GM12891 (cell line): ENCODE measurements at regions not wholly inside any gene's neighbourhood (a gene's known extent, or its start where the extent isn't known, plus 50 kb on each side); places are given as distances from the start of the nearest gene placed in this dataset.

Experiments used
- PAX5 ChIP-seq: IDR thresholded peaks from 2 replicates; pipeline ENCODE4 v1.6.1; 2011; ENCODE audit warnings: low read length, moderate library complexity, mild to moderate bottlenecking; ENCODE audit not compliant: insufficient read depth, severe bottlenecking
- POLR2A ChIP-seq: IDR thresholded peaks from 2 replicates; pipeline ENCODE4 v1.6.1; 2011; ENCODE audit warnings: low read depth, low read length, control low read depth
- POLR2AphosphoS5 ChIP-seq: IDR thresholded peaks from 2 replicates; pipeline ENCODE4 v1.6.1; 2011; ENCODE audit warnings: low read depth, low read length, control low read depth
- POU2F2 ChIP-seq: IDR thresholded peaks from 2 replicates; pipeline ENCODE4 v1.6.1; 2011; ENCODE audit warnings: low read depth, mild to moderate bottlenecking, control low read depth, low read length, moderate library complexity
- SPI1 ChIP-seq: IDR thresholded peaks from 2 replicates; pipeline ENCODE4 v1.6.1; 2011; ENCODE audit warnings: low read depth, low read length, control low read depth
- TAF1 ChIP-seq: IDR thresholded peaks from 2 replicates; pipeline ENCODE4 v1.6.1; 2011; ENCODE audit warnings: low read depth, low read length, control low read depth

GRCh38 chr9:2324742-2325141, 296.8 kb upstream of the VLDLR start:
- TF ChIP-seq POLR2AphosphoS5 (no peak), POLR2A (no peak), TAF1 (no peak), PAX5 (no peak), SPI1 (no peak), POU2F2 (no peak)
